T-helper 1 cell (primary cell): ENCODE measurements at regions not wholly inside any gene's neighbourhood (a gene's known extent, or its start where the extent isn't known, plus 50 kb on each side); places are given as distances from the start of the nearest gene placed in this dataset.

Source experiments
- DNase-seq, 5 donors: peaks; one replicate each; pipeline ENCODE4 v3.0.0-alpha.2; 2012 to 2020

- DNase-seq = no peak
These were observed 50.5 kb upstream of the POU2AF2 start for GRCh38 chr11:111194860-111195568.

- DNase-seq = no peak
These were observed 51.5 kb upstream of the POU2AF2 start for GRCh38 chr11:111193924-111194490.

GRCh38 chr11:111189466-111189865 is 56.1 kb upstream of the POU2AF2 start:
- DNase-seq = no peak

- no peak for DNase-seq
These were observed 59.1 kb upstream of the POU2AF2 start for GRCh38 chr11:111186308-111186915.

- no peak for DNase-seq
These were observed 60.3 kb upstream of the POU2AF2 start for GRCh38 chr11:111185266-111185665.

GRCh38 chr11:111183706-111184105 is 61.8 kb upstream of the POU2AF2 start:
- no peak for DNase-seq

GRCh38 chr11:111179184-111179910 is 66.2 kb upstream of the POU2AF2 start:
- no peak for DNase-seq

- DNase-seq = no peak
These were observed 68.3 kb upstream of the POU2AF2 start for GRCh38 chr11:111177037-111177871.

GRCh38 chr11:111176603-111177002 is 68.9 kb upstream of the POU2AF2 start:
- no peak for DNase-seq

GRCh38 chr11:111173221-111173620 is 72.3 kb upstream of the POU2AF2 start:
- no peak for DNase-seq

GRCh38 chr11:111172321-111172862 is 73.1 kb upstream of the POU2AF2 start:
- DNase-seq = no peak

- DNase-seq = no peak
These were observed 74.7 kb upstream of the POU2AF2 start for GRCh38 chr11:111170761-111171379.

GRCh38 chr11:111169367-111169766 is 76.2 kb upstream of the POU2AF2 start:
- no peak for DNase-seq

GRCh38 chr11:111168871-111169270 is 76.7 kb upstream of the POU2AF2 start:
- no peak for DNase-seq

- no peak for DNase-seq
These were observed 77.9 kb upstream of the POU2AF2 start for GRCh38 chr11:111167666-111168065.

- DNase-seq = no peak
These were observed 78.9 kb upstream of the POU2AF2 start for GRCh38 chr11:111166598-111166997.

GRCh38 chr11:111162305-111162704 is 83.2 kb upstream of the POU2AF2 start:
- DNase-seq = no peak

GRCh38 chr11:111157571-111157970 is 88.0 kb upstream of the POU2AF2 start:
- no peak for DNase-seq

- DNase-seq = no peak
These were observed 90.5 kb upstream of the POU2AF2 start for GRCh38 chr11:111155021-111155420.

- DNase-seq = no peak
These were observed 92.3 kb upstream of the POU2AF2 start for GRCh38 chr11:111153194-111153593.

- DNase-seq = no peak
These were observed 96.6 kb upstream of the POU2AF2 start for GRCh38 chr11:111148953-111149352.

GRCh38 chr11:111148121-111148520 is 97.4 kb upstream of the POU2AF2 start:
- no peak for DNase-seq
